Uterus (tissue), 2 donors: ENCODE measurements at regions not wholly inside any gene's neighbourhood (a gene's known extent, or its start where the extent isn't known, plus 50 kb on each side); places are given as distances from the start of the nearest gene placed in this dataset.

Experiments
- POLR2A ChIP-seq, 2 donors: fragments of 450-650 bp; IDR thresholded peaks; one replicate each; pipeline ENCODE4 v1.6.1; 2016; ENCODE audit warnings: antibody characterized with exemption in 2 of 2, mild to moderate bottlenecking in 1 of 2, moderate library complexity in 1 of 2
- TF ChIP-seq, protein P1 (sequence below), 4 experiments: fragments of 200-600 bp in 2 of 4; fragments of 450-650 bp in 2 of 4; sonication (generic) in 2 of 4; IDR thresholded peaks; one replicate each; pipeline ENCODE4 v1.5.1; 2016 to 2019; ENCODE audit warnings: antibody characterized with exemption in 4 of 4, mild to moderate bottlenecking in 2 of 4, moderate library complexity in 1 of 4

DNA sequence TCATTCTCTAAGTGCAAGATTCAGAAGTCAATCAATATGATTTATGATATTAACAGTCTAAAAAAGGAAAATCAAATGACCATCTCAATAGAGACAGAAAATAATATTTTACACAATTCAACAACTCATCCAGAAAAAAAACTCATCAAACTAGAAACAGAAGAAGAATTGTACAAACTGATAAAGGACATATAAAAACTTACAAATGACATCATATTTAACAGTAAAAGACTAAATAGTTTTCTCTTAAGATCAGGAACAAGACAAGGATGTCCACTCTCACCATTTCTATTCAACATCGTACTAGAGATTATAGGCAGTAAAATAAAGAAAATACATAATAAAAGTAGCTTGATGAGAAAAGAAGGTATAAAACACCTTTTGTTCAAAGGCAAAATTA, 527.3 kb downstream of the DACH1 start:
- TF ChIP-seq POLR2A (IDR thresholded peaks at IDR 0.05) = no peak
- TF ChIP-seq, protein P1, sequence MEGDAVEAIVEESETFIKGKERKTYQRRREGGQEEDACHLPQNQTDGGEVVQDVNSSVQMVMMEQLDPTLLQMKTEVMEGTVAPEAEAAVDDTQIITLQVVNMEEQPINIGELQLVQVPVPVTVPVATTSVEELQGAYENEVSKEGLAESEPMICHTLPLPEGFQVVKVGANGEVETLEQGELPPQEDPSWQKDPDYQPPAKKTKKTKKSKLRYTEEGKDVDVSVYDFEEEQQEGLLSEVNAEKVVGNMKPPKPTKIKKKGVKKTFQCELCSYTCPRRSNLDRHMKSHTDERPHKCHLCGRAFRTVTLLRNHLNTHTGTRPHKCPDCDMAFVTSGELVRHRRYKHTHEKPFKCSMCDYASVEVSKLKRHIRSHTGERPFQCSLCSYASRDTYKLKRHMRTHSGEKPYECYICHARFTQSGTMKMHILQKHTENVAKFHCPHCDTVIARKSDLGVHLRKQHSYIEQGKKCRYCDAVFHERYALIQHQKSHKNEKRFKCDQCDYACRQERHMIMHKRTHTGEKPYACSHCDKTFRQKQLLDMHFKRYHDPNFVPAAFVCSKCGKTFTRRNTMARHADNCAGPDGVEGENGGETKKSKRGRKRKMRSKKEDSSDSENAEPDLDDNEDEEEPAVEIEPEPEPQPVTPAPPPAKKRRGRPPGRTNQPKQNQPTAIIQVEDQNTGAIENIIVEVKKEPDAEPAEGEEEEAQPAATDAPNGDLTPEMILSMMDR (IDR thresholded peaks at IDR 0.05) = no peak
